Right lobe of liver (tissue), 6 donors: ENCODE measurements at regions not wholly inside any gene's neighbourhood (a gene's known extent, or its start where the extent isn't known, plus 50 kb on each side); places are given as distances from the start of the nearest gene placed in this dataset.

Source experiments
- ATAC-seq, 4 donors: fragments of 200-7000 bp; cut with Tn5 transposase; one replicate each; pipeline ENCODE4 v1.9.1; 2020; ENCODE audit warnings: mild to moderate bottlenecking in 4 of 4, moderate library complexity in 4 of 4
- DNase-seq, 3 donors: peaks; one replicate each; pipeline ENCODE4 v3.0.0-alpha.2; 2020
- H3K27ac ChIP-seq, 3 donors: fragments of 200-600 bp; one replicate each; pipeline ENCODE4 v1.8.0; 2022
- H3K27me3 ChIP-seq, 2 donors: fragments of 200-600 bp; one replicate each; pipeline ENCODE4 v1.8.0; 2022
- H3K36me3 ChIP-seq, 4 donors: fragments of 200-600 bp; sonication (generic) in 1 of 4; one replicate each; pipeline versions ENCODE4 v1.5.1 to v1.8.0; 2017 to 2022; ENCODE audit warnings: control low read depth in 1 of 4
- H3K4me1 ChIP-seq, 4 donors: fragments of 200-600 bp; sonication (generic) in 1 of 4; one replicate each; pipeline versions ENCODE4 v1.5.1 to v1.8.0; 2017 to 2022; ENCODE audit warnings: control low read depth in 1 of 4
- H3K4me3 ChIP-seq, 3 donors: fragments of 200-600 bp; one replicate each; pipeline ENCODE4 v1.8.0; 2022
- H3K9me3 ChIP-seq, 4 donors: fragments of 200-600 bp; sonication (generic) in 1 of 4; one replicate each; pipeline versions ENCODE4 v1.5.1 to v1.8.0; 2017 to 2022; ENCODE audit warnings: control low read depth in 1 of 4
- POLR2A ChIP-seq: fragments of 450-650 bp; IDR thresholded peaks from one replicate; pipeline ENCODE4 v1.6.1; 2017; ENCODE audit warnings: antibody characterized with exemption, mild to moderate bottlenecking
- WGBS: methylation state at CpG from one replicate; pipeline ENCODE4 v1.1.6; 2018; ENCODE audit warnings: low coverage, low lambda C conversion rate; ENCODE audit not compliant: insufficient coverage; ENCODE audit errors: missing lambda C conversion rate; 5-methylcytosine and 5-hydroxymethylcytosine counted together
- intact Hi-C, 2 donors: fragments of 100-400 bp; cut with DNase I; formaldehyde crosslinking; loops; one replicate each; pipeline versions ENCODE4 v1.11.2 to v1.14.1; 2022
- TF ChIP-seq, protein P1 (sequence below), 4 donors: fragments of 200-600 bp in 3 of 4; fragments of 450-650 bp in 1 of 4; IDR thresholded peaks; one replicate each; pipeline versions ENCODE4 v1.5.1 to v1.8.0; 2016 to 2022; ENCODE audit warnings: antibody characterized with exemption in 4 of 4, mild to moderate bottlenecking in 2 of 4
- donor health status: DM: no; HTN: yes; CAD: no.
- donor health status: DM: no; HTN: no; CAD: no.
- donor health status: DM: no; HTN: no; CAD: no.
- donor health status: DM: no; HTN: yes; CAD: no.
- donor health status: DM: no; HTN: yes; CAD: no.

- no peaks in the 10 kb centered on the region for H3K9me3 ChIP-seq
- no peak overlapping the region for H3K27ac ChIP-seq
- no peaks in the 10 kb centered on the region for H3K36me3 ChIP-seq
- no peak overlapping the region for H3K4me3 ChIP-seq
- no peaks in the 10 kb centered on the region for H3K27me3 ChIP-seq
- TF ChIP-seq POLR2A: no peak
- TF ChIP-seq, protein P1, sequence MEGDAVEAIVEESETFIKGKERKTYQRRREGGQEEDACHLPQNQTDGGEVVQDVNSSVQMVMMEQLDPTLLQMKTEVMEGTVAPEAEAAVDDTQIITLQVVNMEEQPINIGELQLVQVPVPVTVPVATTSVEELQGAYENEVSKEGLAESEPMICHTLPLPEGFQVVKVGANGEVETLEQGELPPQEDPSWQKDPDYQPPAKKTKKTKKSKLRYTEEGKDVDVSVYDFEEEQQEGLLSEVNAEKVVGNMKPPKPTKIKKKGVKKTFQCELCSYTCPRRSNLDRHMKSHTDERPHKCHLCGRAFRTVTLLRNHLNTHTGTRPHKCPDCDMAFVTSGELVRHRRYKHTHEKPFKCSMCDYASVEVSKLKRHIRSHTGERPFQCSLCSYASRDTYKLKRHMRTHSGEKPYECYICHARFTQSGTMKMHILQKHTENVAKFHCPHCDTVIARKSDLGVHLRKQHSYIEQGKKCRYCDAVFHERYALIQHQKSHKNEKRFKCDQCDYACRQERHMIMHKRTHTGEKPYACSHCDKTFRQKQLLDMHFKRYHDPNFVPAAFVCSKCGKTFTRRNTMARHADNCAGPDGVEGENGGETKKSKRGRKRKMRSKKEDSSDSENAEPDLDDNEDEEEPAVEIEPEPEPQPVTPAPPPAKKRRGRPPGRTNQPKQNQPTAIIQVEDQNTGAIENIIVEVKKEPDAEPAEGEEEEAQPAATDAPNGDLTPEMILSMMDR (IDR thresholded peaks at IDR 0.05): no peak
- intact Hi-C loops: no loop called here
- ATAC-seq (no peak), DNase-seq (no peak)
- H3K4me1 ChIP-seq: no peaks in the 10 kb centered on the region
- WGBS: 70% methylated on average over 5 of the region's 5 CpGs
Observed at GRCh38 chr6:159564456-159564855, 128.6 kb downstream of the SOD2 start.

DNA sequence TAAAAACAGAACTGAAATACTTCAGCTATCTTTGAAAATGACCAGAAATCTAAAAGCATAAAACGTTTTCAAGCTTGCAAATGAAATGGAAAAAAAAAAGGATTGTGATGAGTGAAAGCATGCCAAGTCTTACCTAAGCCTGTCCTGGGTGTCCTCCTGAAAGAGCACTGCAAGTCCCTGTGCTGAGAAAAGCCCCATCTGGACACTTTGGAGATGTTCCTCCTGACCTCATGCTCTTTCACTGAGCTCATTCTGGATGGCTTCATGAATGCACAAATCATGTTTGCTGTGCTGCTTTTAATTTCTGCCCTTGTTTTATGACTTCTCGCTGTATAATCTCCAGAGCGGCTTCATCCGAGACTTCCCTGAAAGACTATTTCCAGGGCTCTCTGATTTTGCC is 136.0 kb downstream of the SOD2 start:
- ATAC-seq: no peak
- H3K4me1 ChIP-seq: no peaks in the 10 kb centered on the region
- no peak overlapping the region for H3K4me3 ChIP-seq
- H3K27me3 ChIP-seq: no peaks in the 10 kb centered on the region
- 57% methylated on average over 3 of the region's 4 CpGs for WGBS
- no peak overlapping the region for H3K27ac ChIP-seq
- no peak for DNase-seq
- H3K9me3 ChIP-seq: no peaks in the 10 kb centered on the region
- intact Hi-C loops: no loop called here
- H3K36me3 ChIP-seq: no peaks in the 10 kb centered on the region
- TF ChIP-seq POLR2A: no peak
- TF ChIP-seq, protein P1 (IDR thresholded peaks at IDR 0.05): no peak

GRCh38 chr6:159555082-159555875 is 137.8 kb downstream of the SOD2 start:
- H3K27ac ChIP-seq: no peak overlapping the region
- H3K27me3 ChIP-seq: no peaks in the 10 kb centered on the region
- no peaks in the 10 kb centered on the region for H3K4me1 ChIP-seq
- no peak for DNase-seq
- ATAC-seq: no peak
- no peaks in the 10 kb centered on the region for H3K36me3 ChIP-seq
- intact Hi-C loops: no loop called here
- 46% methylated on average over 5 of the region's 5 CpGs for WGBS
- TF ChIP-seq, protein P1 (IDR thresholded peaks at IDR 0.05): no peak
- no peak for TF ChIP-seq POLR2A
- H3K4me3 ChIP-seq: no peak overlapping the region
- H3K9me3 ChIP-seq: no peaks in the 10 kb centered on the region

- 68% methylated on average over 2 of the region's 2 CpGs for WGBS
- TF ChIP-seq POLR2A: no peak
- TF ChIP-seq, protein P1 (IDR thresholded peaks at IDR 0.05): no peak
- Histone ChIP-seq H3K4me1 (no peaks in the 10 kb centered on the region), H3K9me3 (no peaks in the 10 kb centered on the region), H3K36me3 (no peaks in the 10 kb centered on the region), H3K27ac (no peak overlapping the region), H3K4me3 (no peak overlapping the region), H3K27me3 (no peaks in the 10 kb centered on the region)
- DNase-seq: no peak
- intact Hi-C loops: no loop called here
- no peak for ATAC-seq
Observed at GRCh38 chr6:159541296-159541695, 151.7 kb downstream of the SOD2 start.
